HepG2 (cell line): ENCODE measurements at regions not wholly inside any gene's neighbourhood (a gene's known extent, or its start where the extent isn't known, plus 50 kb on each side); places are given as distances from the start of the nearest gene placed in this dataset.

Experiments used
- ATAC-seq: fragments of 200-7000 bp; cut with Tn5 transposase; 3 replicates; pipeline ENCODE4 v1.9.1; 2020; ENCODE audit warnings: mild to moderate bottlenecking, moderate library complexity
- BruUV-seq: library from RNA; stranded (reverse); fragments of 400-500 nt; replicated peaks from 2 replicates; lab custom pipeline; 2021; lab: Mats Ljungman, UMichigan
- CTCF ChIA-PET: fragments of 300-600 bp; formaldehyde crosslinking; extraction: SDS; loops from one replicate; lab custom pipeline; 2021; ENCODE audit warnings: low total read pairs, inconsistent platforms, low intra/inter-chr PET ratio; lab: Yijun Ruan, JAX
- POLR2A ChIA-PET: fragments of 350-600 bp; sonication (Branson Sonifier 250); formaldehyde crosslinking; loops from one replicate; lab custom pipeline; 2020; ENCODE audit warnings: antibody characterized with exemption, inconsistent platforms; lab: Yijun Ruan, JAX
- DNase-seq: peaks from one replicate; pipeline ENCODE4 v3.0.0-alpha.2; 2015; ENCODE audit warnings: low spot score
- FAIRE-seq: peaks from 3 replicates; lab custom pipeline; 2011; peaks lifted over from hg19 to GRCh38; lab: Jason Lieb, UNC
- H2AFZ ChIP-seq: one replicate; pipeline ENCODE4 v1.6.1; 2011; ENCODE audit warnings: low read length, inconsistent platforms
- H3K27ac ChIP-seq: fragments of 300-600 bp; 3 replicates; pipeline ENCODE4 v1.8.0; 2011; ENCODE audit warnings: mixed run types, mild to moderate bottlenecking, mixed read lengths, low read length, inconsistent platforms; ENCODE audit not compliant: insufficient read depth; ENCODE audit errors: extremely low read length
- H3K27me3 ChIP-seq, 2 experiments: fragments of 200-600 bp in 1 of 2; 2 replicates in 1 of 2; 3 replicates in 1 of 2; pipeline versions ENCODE4 v1.6.0 to v1.8.0; 2011; ENCODE audit warnings: low read length in 2 of 2, mild to moderate bottlenecking in 2 of 2, moderate library complexity in 2 of 2, inconsistent platforms in 1 of 2; ENCODE audit not compliant: insufficient read depth in 2 of 2, control insufficient read depth in 1 of 2
- H3K36me3 ChIP-seq, 2 experiments: fragments of 200-600 bp in 1 of 2; replicated peaks in 1 of 2; 2 replicates in 1 of 2; 3 replicates in 1 of 2; pipeline versions ENCODE4 v1.5.1 to v1.8.0; 2011; ENCODE audit warnings: low read length in 2 of 2, inconsistent platforms in 1 of 2; ENCODE audit not compliant: insufficient read depth in 2 of 2, control insufficient read depth in 1 of 2
- H3K4me1 ChIP-seq: 2 replicates; pipeline ENCODE4 v1.5.1; 2012; ENCODE audit warnings: low read length, inconsistent platforms; ENCODE audit not compliant: insufficient read depth
- H3K4me2 ChIP-seq: 2 replicates; pipeline ENCODE4 v1.6.0; 2011; ENCODE audit warnings: low read depth, low read length, inconsistent platforms
- H3K4me3 ChIP-seq, 3 experiments: fragments of 200-600 bp in 1 of 3; sonication (generic), shearing (Covaris generic) in 1 of 3; replicated peaks in 1 of 3; 2 replicates each; pipeline ENCODE4 v1.5.1; 2011 to 2016; ENCODE audit warnings: low read length in 3 of 3, inconsistent platforms in 2 of 3, low read depth in 2 of 3, mild to moderate bottlenecking in 2 of 3, control low read depth in 1 of 3, mixed read lengths in 1 of 3; ENCODE audit not compliant: insufficient read depth in 1 of 3
- H3K79me2 ChIP-seq: one replicate; pipeline ENCODE4 v1.6.1; 2011; ENCODE audit warnings: low read length, inconsistent platforms; ENCODE audit not compliant: insufficient read depth
- H3K9ac ChIP-seq: 2 replicates; pipeline ENCODE4 v1.6.0; 2011; ENCODE audit warnings: mild to moderate bottlenecking, low read depth, low read length, inconsistent platforms; ENCODE audit not compliant: insufficient read depth
- H3K9me3 ChIP-seq: 2 replicates; pipeline ENCODE4 v1.5.1; 2012; ENCODE audit warnings: mild to moderate bottlenecking, low read length
- H4K20me1 ChIP-seq: 2 replicates; pipeline ENCODE4 v1.6.0; 2011; ENCODE audit warnings: inconsistent platforms, mild to moderate bottlenecking, low read length, moderate library complexity; ENCODE audit not compliant: insufficient read depth
- PLRG1 ChIP-seq: fragments of 450-650 bp; conservative IDR thresholded peaks from 2 replicates; pipeline ENCODE4 v1.6.1; 2016
- REXO4 ChIP-seq: sonication (generic); formaldehyde crosslinking; IDR thresholded peaks from 2 replicates; pipeline ENCODE4 v1.8.0; 2022; ENCODE audit warnings: missing genetic modification reagents, mild to moderate bottlenecking, borderline replicate concordance
- RXRB ChIP-seq: IDR thresholded peaks from 2 replicates; pipeline ENCODE4 v1.6.1; 2016; ENCODE audit warnings: borderline replicate concordance, missing genetic modification reagents, missing compliant biosample characterization
- ZNF503 ChIP-seq: sonication (generic); formaldehyde crosslinking; IDR thresholded peaks from 2 replicates; pipeline ENCODE4 v1.4.0; 2020; ENCODE audit warnings: missing genetic modification reagents
- ZNF720 ChIP-seq: sonication (generic); formaldehyde crosslinking; IDR thresholded peaks from 2 replicates; pipeline ENCODE4 v1.4.0; 2020; ENCODE audit warnings: missing genetic modification reagents
- ZSCAN21 ChIP-seq: sonication (generic); formaldehyde crosslinking; IDR thresholded peaks from 2 replicates; pipeline ENCODE4 v1.8.0; 2022; ENCODE audit warnings: mild to moderate bottlenecking, missing genetic modification reagents, moderate library complexity, borderline replicate concordance
- WGBS: methylation state at CpG from one replicate; pipeline ENCODE4 v1.1.6; 2017; ENCODE audit warnings: low lambda C conversion rate; 5-methylcytosine and 5-hydroxymethylcytosine counted together
- in situ Hi-C: cut with HindIII; loops from 2 replicates; pipeline ENCODE4 v1.10.0; 2017; ENCODE audit warnings: low pct_unique_long_range_greater_than_20kb; ENCODE audit not compliant: extremely low pct_ligation_motif_present
- intact Hi-C: fragments of 100-400 bp; cut with micrococcal nuclease; formaldehyde crosslinking; loops from one replicate; pipeline ENCODE4 v1.10.0; 2022; ENCODE audit not compliant: unreplicated experiment
- TF ChIP-seq, protein P1 (sequence below): sonication (generic); formaldehyde crosslinking; IDR thresholded peaks from 2 replicates; pipeline ENCODE4 v1.8.1; 2023; ENCODE audit warnings: mild to moderate bottlenecking, missing genetic modification reagents, borderline replicate concordance
- TF ChIP-seq, protein P2 (sequence below): sonication (generic); formaldehyde crosslinking; IDR thresholded peaks from 2 replicates; pipeline ENCODE4 v1.5.0; 2020; ENCODE audit warnings: mild to moderate bottlenecking, missing genetic modification reagents

- no peak for TF ChIP-seq REXO4
- no peak for TF ChIP-seq RXRB (CRISPR knock-in tag)
- no peak for TF ChIP-seq ZSCAN21 (CRISPR knock-in tag)
- no peak for TF ChIP-seq ZNF503 (CRISPR knock-in tag)
- TF ChIP-seq PLRG1 = no peak
- TF ChIP-seq, protein P1, sequence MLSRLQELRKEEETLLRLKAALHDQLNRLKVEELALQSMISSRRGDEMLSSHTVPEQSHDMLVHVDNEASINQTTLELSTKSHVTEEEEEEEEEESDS (CRISPR knock-in tag) = no peak
- TF ChIP-seq ZNF720 (CRISPR knock-in tag) = no peak
Observed at GRCh38 chr1:239617731-239618130, 231.4 kb downstream of the CHRM3 start (continued).

- DNase-seq = no peak
- no peaks in the 10 kb centered on the region for H3K36me3 ChIP-seq
- no peak overlapping the region for H3K4me3 ChIP-seq
- intact Hi-C loops = no loop called here
- no peak overlapping the region for H3K27ac ChIP-seq
- no peaks in the 10 kb centered on the region for H4K20me1 ChIP-seq
- ATAC-seq = no peak
- H3K4me2 ChIP-seq = no peak overlapping the region
- no peak for FAIRE-seq
- no peak overlapping the region for H2AFZ ChIP-seq
- no TSS peak for BruUV-seq
- no peaks in the 10 kb centered on the region; a peak in 1 of 5 replicates for H3K27me3 ChIP-seq
- TF ChIP-seq, protein P2, sequence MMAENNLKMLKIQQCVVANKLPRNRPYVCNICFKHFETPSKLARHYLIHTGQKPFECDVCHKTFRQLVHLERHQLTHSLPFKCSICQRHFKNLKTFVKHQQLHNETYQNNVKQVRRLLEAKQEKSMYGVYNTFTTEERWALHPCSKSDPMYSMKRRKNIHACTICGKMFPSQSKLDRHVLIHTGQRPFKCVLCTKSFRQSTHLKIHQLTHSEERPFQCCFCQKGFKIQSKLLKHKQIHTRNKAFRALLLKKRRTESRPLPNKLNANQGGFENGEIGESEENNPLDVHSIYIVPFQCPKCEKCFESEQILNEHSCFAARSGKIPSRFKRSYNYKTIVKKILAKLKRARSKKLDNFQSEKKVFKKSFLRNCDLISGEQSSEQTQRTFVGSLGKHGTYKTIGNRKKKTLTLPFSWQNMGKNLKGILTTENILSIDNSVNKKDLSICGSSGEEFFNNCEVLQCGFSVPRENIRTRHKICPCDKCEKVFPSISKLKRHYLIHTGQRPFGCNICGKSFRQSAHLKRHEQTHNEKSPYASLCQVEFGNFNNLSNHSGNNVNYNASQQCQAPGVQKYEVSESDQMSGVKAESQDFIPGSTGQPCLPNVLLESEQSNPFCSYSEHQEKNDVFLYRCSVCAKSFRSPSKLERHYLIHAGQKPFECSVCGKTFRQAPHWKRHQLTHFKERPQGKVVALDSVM (CRISPR knock-in tag) = no peak
- no peaks in the 10 kb centered on the region for H3K4me1 ChIP-seq
- no peaks in the 10 kb centered on the region for H3K79me2 ChIP-seq
- ChIA-PET CTCF (no interaction called here), POLR2A (no interaction called here)
- in situ Hi-C loops = no loop called here
- peaks cover 42% of the 10 kb centered on the region for H3K9me3 ChIP-seq
- WGBS = 34% methylated on average over 3 of the region's 3 CpGs
- H3K9ac ChIP-seq = no peak overlapping the region
Observed at GRCh38 chr1:239619190-239619589, 232.8 kb downstream of the CHRM3 start.
